ENCODE measurements at regions not wholly inside any gene's neighbourhood (a gene's known extent, or its start where the extent isn't known, plus 50 kb on each side); places are given as distances from the start of the nearest gene placed in this dataset.

DNA sequence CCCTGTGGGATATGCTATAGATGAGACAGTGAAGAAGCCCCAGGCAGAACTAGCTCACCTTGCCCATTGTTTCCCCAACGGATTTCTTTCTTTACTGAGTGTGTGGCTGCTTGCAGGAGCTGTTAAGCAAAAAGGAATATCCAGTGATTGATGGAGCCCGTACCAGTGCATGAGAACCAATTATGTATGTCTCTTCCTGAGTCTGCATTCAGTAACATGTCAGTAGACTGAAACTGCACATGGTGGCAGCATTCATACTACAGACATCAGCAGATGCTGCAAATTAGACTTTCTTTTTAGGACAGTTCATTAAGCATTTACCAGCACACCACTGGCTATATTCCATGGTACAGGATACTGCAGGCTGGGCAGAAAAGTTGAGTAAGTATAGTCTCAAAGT, 90.3 kb upstream of the PLCXD3 start:
- TF ChIP-seq, protein P1, sequence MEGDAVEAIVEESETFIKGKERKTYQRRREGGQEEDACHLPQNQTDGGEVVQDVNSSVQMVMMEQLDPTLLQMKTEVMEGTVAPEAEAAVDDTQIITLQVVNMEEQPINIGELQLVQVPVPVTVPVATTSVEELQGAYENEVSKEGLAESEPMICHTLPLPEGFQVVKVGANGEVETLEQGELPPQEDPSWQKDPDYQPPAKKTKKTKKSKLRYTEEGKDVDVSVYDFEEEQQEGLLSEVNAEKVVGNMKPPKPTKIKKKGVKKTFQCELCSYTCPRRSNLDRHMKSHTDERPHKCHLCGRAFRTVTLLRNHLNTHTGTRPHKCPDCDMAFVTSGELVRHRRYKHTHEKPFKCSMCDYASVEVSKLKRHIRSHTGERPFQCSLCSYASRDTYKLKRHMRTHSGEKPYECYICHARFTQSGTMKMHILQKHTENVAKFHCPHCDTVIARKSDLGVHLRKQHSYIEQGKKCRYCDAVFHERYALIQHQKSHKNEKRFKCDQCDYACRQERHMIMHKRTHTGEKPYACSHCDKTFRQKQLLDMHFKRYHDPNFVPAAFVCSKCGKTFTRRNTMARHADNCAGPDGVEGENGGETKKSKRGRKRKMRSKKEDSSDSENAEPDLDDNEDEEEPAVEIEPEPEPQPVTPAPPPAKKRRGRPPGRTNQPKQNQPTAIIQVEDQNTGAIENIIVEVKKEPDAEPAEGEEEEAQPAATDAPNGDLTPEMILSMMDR (IDR thresholded peaks at IDR 0.05): no peak
- no peak for TF ChIP-seq POLR2A (IDR thresholded peaks at IDR 0.05)

All from adrenal gland (tissue), 5 donors.